GM12875 (cell line): ENCODE measurements at regions not wholly inside any gene's neighbourhood (a gene's known extent, or its start where the extent isn't known, plus 50 kb on each side); places are given as distances from the start of the nearest gene placed in this dataset.

Experiments used
- H3K4me3 ChIP-seq: one replicate; pipeline ENCODE4 v1.5.1; 2011; ENCODE audit warnings: low read depth, low read length, control low read depth
- TF ChIP-seq, protein P1 (sequence below): IDR thresholded peaks from 2 replicates; pipeline ENCODE4 v1.5.1; 2011; ENCODE audit warnings: low read depth, mild to moderate bottlenecking, control low read depth, inconsistent platforms, low read length, moderate library complexity, borderline replicate concordance; ENCODE audit not compliant: insufficient read depth

DNA sequence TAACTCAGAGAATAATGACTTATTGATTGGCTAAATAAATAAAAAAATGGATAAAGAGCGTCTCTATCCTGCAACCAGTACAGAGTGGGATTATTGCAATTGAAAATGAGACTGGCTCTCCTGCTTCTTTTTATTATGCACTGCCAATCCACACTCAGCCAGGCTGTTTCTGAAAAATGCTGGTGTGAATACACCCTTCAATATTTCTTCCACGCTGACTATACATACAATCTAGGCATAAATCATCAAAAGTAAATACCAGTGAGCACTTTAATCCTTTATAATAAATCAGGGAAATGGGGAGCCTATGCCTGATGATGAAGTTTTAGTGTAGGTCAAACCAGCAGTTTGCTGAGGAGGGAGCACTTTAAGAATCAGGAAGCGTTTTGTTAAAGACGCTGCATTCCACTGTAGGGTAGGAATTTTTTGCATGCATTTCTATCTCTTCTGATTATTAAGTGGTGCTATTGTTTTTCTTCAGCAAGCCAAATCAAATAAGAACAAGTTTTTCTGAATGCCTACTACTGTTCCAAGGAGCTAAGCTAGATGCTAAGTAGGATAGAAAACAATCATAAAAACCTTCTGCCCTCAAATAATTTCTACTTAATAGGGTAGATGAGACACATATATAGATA is 781.5 kb downstream of the TBL1XR1 start:
- TF ChIP-seq, protein P1, sequence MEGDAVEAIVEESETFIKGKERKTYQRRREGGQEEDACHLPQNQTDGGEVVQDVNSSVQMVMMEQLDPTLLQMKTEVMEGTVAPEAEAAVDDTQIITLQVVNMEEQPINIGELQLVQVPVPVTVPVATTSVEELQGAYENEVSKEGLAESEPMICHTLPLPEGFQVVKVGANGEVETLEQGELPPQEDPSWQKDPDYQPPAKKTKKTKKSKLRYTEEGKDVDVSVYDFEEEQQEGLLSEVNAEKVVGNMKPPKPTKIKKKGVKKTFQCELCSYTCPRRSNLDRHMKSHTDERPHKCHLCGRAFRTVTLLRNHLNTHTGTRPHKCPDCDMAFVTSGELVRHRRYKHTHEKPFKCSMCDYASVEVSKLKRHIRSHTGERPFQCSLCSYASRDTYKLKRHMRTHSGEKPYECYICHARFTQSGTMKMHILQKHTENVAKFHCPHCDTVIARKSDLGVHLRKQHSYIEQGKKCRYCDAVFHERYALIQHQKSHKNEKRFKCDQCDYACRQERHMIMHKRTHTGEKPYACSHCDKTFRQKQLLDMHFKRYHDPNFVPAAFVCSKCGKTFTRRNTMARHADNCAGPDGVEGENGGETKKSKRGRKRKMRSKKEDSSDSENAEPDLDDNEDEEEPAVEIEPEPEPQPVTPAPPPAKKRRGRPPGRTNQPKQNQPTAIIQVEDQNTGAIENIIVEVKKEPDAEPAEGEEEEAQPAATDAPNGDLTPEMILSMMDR, result no peak

DNA sequence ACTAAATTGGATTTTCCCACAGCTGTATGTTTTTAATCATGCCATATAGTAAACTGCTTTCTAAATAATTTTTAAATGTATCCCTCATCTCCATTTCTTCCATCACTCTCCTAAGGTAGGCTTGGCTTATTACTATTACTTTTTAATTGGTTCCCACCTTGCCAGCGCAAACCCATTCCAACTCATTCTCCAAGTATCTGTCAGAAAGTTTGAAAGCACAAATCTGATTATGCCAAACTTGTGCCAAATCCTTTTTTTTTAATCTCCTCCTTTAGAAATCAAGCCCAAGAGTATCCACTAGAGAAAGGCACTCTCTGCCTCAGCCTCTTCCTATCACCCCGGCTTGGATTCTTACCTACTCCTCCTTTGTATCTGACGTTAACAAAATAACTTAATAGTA is 784.5 kb downstream of the TBL1XR1 start:
- H3K4me3 ChIP-seq, result no peak overlapping the region
- TF ChIP-seq, protein P1, result no peak

More for the DNA sequence above, 781.5 kb downstream of the TBL1XR1 start:
- H3K4me3 ChIP-seq, result no peak overlapping the region

DNA sequence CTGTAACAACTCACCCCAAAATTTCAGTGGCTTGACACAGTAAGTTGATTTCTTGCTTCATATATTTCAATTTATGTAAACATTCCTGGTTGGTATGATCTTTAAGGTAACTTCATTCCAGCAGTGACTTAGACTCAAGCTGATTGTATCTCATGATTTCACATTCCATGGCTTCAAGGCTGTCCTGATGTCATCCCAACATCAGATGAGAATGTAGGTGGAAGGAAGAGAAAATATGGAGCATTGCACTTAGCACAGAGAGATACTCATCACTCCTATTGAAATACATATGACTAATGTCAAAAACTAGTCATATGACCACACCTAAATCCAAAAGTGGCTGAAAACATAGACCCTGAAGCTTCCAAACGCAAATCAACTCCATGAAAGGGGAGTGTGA is 793.8 kb downstream of the TBL1XR1 start:
- TF ChIP-seq, protein P1, result no peak
- no peak overlapping the region for H3K4me3 ChIP-seq

DNA sequence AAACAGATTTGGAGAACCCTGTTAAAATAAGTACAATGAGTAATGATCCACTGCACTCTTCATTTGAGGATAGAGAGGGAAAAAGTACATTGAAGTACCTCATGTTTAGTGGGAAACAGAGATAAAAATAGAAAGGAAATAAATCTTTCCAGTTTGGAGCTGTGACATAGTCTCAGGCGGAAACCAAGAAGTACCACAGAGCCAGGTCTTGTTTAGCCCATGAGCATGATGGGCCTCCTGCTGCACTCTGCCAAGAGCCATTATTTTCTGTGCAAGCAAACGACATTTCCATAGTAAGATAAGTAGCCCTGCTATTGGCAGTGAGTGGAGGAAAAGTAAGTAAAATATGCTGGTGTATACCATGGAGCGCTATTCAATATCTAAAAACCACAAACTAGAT is 796.1 kb downstream of the TBL1XR1 start:
- TF ChIP-seq, protein P1, result no peak
- H3K4me3 ChIP-seq, result no peak overlapping the region

DNA sequence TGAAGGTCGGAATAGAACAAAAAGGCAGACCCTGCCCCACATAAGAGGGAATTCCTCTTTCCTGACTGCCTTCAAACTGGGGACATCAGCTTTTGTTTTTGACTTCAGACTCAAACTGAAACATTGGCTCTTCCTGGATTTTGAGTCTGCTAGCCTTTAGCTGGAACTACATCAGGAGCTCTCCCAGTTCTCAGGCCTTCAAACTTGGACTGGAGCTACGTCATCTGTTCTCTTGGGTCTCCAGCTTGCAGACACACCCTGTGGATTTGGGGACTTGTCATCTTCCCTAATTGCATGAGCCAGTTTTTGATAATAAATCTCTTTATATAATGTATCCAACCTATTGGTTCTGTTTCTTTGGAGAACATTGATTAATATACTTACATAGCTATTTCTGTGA is 798.1 kb downstream of the TBL1XR1 start:
- no peak overlapping the region for H3K4me3 ChIP-seq
- TF ChIP-seq, protein P1, result no peak

DNA sequence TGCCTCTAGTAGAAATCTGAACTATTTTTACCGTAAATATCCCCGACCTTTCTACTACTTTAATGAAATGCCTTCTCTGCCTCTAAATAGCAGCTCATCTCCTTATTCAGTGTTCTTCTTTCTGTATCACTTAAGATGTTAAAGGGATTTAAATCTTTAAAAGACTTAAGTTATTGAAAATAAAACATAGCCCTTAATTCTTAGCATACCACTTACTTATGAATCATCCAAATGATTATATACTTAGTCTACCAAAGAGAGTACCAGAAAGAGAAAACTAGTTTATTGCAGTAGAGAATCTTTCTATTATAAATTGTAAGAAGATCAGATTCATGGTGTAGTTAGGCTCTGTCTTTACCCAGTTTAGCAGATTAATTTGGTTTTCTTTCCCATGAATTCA is 802.0 kb downstream of the TBL1XR1 start:
- H3K4me3 ChIP-seq, result no peak overlapping the region
- TF ChIP-seq, protein P1, result no peak

DNA sequence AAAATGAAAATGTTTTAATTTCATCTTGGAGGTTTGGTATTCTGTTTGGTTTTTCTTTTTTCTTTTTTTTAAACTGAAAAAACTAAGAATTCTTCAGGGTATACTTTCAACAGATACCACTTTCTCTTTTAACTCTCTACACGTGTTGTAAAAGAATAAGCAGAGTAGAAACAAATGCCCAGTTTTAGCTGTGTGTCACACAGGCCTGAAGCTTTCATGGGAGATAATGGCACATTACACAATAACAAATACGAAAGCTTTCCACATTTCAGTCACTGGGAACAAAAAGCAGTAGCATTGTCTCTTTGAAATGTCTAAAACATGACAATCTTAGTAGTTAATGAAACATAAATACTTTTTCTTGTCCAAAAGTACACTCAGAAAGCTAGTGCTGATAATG is 818.5 kb downstream of the TBL1XR1 start:
- TF ChIP-seq, protein P1, result no peak
- no peak overlapping the region for H3K4me3 ChIP-seq
